Testis (tissue), 2 donors: ENCODE measurements at regions not wholly inside any gene's neighbourhood (a gene's known extent, or its start where the extent isn't known, plus 50 kb on each side); places are given as distances from the start of the nearest gene placed in this dataset.

Experiments
- POLR2A ChIP-seq: fragments of 450-650 bp; IDR thresholded peaks from one replicate; pipeline ENCODE4 v1.6.1; 2017; ENCODE audit warnings: antibody characterized with exemption, mild to moderate bottlenecking, moderate library complexity
- TF ChIP-seq, protein P1 (sequence below), 3 experiments: fragments of 450-650 bp in 2 of 3; fragments of 200-600 bp in 1 of 3; sonication (generic) in 1 of 3; IDR thresholded peaks; one replicate each; pipeline ENCODE4 v1.5.1; 2016 to 2019; ENCODE audit warnings: antibody characterized with exemption in 3 of 3, mild to moderate bottlenecking in 2 of 3, moderate library complexity in 1 of 3

GRCh38 chr14:96653597-96653996 lies 143.6 kb upstream of the VRK1 start:
- TF ChIP-seq, protein P1, sequence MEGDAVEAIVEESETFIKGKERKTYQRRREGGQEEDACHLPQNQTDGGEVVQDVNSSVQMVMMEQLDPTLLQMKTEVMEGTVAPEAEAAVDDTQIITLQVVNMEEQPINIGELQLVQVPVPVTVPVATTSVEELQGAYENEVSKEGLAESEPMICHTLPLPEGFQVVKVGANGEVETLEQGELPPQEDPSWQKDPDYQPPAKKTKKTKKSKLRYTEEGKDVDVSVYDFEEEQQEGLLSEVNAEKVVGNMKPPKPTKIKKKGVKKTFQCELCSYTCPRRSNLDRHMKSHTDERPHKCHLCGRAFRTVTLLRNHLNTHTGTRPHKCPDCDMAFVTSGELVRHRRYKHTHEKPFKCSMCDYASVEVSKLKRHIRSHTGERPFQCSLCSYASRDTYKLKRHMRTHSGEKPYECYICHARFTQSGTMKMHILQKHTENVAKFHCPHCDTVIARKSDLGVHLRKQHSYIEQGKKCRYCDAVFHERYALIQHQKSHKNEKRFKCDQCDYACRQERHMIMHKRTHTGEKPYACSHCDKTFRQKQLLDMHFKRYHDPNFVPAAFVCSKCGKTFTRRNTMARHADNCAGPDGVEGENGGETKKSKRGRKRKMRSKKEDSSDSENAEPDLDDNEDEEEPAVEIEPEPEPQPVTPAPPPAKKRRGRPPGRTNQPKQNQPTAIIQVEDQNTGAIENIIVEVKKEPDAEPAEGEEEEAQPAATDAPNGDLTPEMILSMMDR (IDR thresholded peaks at IDR 0.05), result no peak
- no peak for TF ChIP-seq POLR2A
